Fibroblast of lung (primary cell): ENCODE measurements at regions not wholly inside any gene's neighbourhood (a gene's known extent, or its start where the extent isn't known, plus 50 kb on each side); places are given as distances from the start of the nearest gene placed in this dataset.
A peak's percentile ranks its signal among the peaks of the same experiment; 100 is the strongest.

ENCODE experiments used
- DNase-seq, 2 donors: peaks; one replicate each; pipeline versions ENCODE4 v3.0.0 to v3.0.0-alpha.2; 2010; ENCODE audit warnings: low read depth in 2 of 2
- H2AFZ ChIP-seq: 2 replicates; pipeline ENCODE4 v1.5.1; 2012; ENCODE audit warnings: low read length, control low read depth, inconsistent platforms
- H3K27ac ChIP-seq: 2 replicates; pipeline ENCODE4 v1.5.1; 2011; ENCODE audit warnings: low read length, control low read depth; ENCODE audit not compliant: insufficient read depth
- H3K27me3 ChIP-seq: 2 replicates; pipeline ENCODE4 v1.5.1; 2011; ENCODE audit warnings: mild to moderate bottlenecking, low read length; ENCODE audit not compliant: control insufficient read depth, insufficient read depth
- H3K36me3 ChIP-seq: 2 replicates; pipeline ENCODE4 v1.5.1; 2011; ENCODE audit warnings: low read length; ENCODE audit not compliant: control insufficient read depth, insufficient read depth
- H3K4me1 ChIP-seq: 2 replicates; pipeline ENCODE4 v1.5.1; 2011; ENCODE audit warnings: low read length; ENCODE audit not compliant: control insufficient read depth, insufficient read depth; ENCODE audit errors: extremely low read depth
- H3K4me2 ChIP-seq: 2 replicates; pipeline ENCODE4 v1.5.1; 2011; ENCODE audit warnings: low read length, control low read depth; ENCODE audit not compliant: insufficient read depth; ENCODE audit errors: extremely low read depth
- H3K4me3 ChIP-seq, 4 experiments: fragments of 200-600 bp in 1 of 4; sonication (generic) in 1 of 4; replicated peaks in 1 of 4; 2 replicates each; pipeline ENCODE4 v1.5.1; 2011 to 2016; ENCODE audit warnings: low read length in 4 of 4, low read depth in 3 of 4, mild to moderate bottlenecking in 3 of 4, control low read depth in 2 of 4, inconsistent platforms in 1 of 4, mixed read lengths in 1 of 4; ENCODE audit not compliant: insufficient read depth in 1 of 4; ENCODE audit errors: control extremely low read depth in 1 of 4
- H3K79me2 ChIP-seq: 2 replicates; pipeline ENCODE4 v1.5.1; 2012; ENCODE audit warnings: mild to moderate bottlenecking, low read length, inconsistent platforms; ENCODE audit not compliant: control insufficient read depth, insufficient read depth
- H3K9ac ChIP-seq: 2 replicates; pipeline ENCODE4 v1.5.1; 2011; ENCODE audit warnings: mild to moderate bottlenecking, low read length, control low read depth; ENCODE audit not compliant: insufficient read depth
- H3K9me3 ChIP-seq: 2 replicates; pipeline ENCODE4 v1.5.1; 2012; ENCODE audit warnings: low read depth, low read length; ENCODE audit not compliant: control insufficient read depth, insufficient read depth
- H4K20me1 ChIP-seq: 2 replicates; pipeline ENCODE4 v1.5.1; 2011; ENCODE audit warnings: low read length; ENCODE audit not compliant: control insufficient read depth, insufficient read depth; ENCODE audit errors: extremely low read depth
- EZH2 ChIP-seq: IDR thresholded peaks from 2 replicates; pipeline ENCODE4 v1.5.1; 2012; ENCODE audit warnings: low read length, control low read depth, mild to moderate bottlenecking; ENCODE audit errors: missing control alignments
- TF ChIP-seq, protein P1 (sequence below), 2 donors: IDR thresholded peaks in 1 of 2; conservative IDR thresholded peaks in 1 of 2; 1 replicate in 1 of 2; 2 replicates in 1 of 2; pipeline ENCODE4 v1.5.1; 2011 to 2012; ENCODE audit warnings: low read length in 2 of 2, control low read depth in 1 of 2, inconsistent platforms in 1 of 2, low read depth in 1 of 2, mild to moderate bottlenecking in 1 of 2

- no peaks in the 10 kb centered on the region for H4K20me1 ChIP-seq
- no peak overlapping the region for H3K27ac ChIP-seq
- TF ChIP-seq, protein P1, sequence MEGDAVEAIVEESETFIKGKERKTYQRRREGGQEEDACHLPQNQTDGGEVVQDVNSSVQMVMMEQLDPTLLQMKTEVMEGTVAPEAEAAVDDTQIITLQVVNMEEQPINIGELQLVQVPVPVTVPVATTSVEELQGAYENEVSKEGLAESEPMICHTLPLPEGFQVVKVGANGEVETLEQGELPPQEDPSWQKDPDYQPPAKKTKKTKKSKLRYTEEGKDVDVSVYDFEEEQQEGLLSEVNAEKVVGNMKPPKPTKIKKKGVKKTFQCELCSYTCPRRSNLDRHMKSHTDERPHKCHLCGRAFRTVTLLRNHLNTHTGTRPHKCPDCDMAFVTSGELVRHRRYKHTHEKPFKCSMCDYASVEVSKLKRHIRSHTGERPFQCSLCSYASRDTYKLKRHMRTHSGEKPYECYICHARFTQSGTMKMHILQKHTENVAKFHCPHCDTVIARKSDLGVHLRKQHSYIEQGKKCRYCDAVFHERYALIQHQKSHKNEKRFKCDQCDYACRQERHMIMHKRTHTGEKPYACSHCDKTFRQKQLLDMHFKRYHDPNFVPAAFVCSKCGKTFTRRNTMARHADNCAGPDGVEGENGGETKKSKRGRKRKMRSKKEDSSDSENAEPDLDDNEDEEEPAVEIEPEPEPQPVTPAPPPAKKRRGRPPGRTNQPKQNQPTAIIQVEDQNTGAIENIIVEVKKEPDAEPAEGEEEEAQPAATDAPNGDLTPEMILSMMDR (conservative IDR thresholded peaks at IDR 0.05 in 1 of 2, IDR thresholded peaks at IDR 0.05 in 1 of 2; ENCODE audit: low read depth in 1 of 2, low read length in 2 of 2) = no peak
- TF ChIP-seq EZH2 = no peak
- no peaks in the 10 kb centered on the region for H3K27me3 ChIP-seq
- no peak overlapping the region for H2AFZ ChIP-seq
- no peaks in the 10 kb centered on the region for H3K4me1 ChIP-seq
- H3K9me3 ChIP-seq = no peaks in the 10 kb centered on the region
- no peak overlapping the region for H3K4me2 ChIP-seq
- no peak overlapping the region for H3K9ac ChIP-seq
- H3K79me2 ChIP-seq = no peaks in the 10 kb centered on the region
- no peaks in the 10 kb centered on the region for H3K36me3 ChIP-seq
- no peak overlapping the region for H3K4me3 ChIP-seq
- DNase-seq = no peak
Measured at GRCh38 chr1:188719735-188720134, 1757.9 kb downstream of the BRINP3 start.

DNA sequence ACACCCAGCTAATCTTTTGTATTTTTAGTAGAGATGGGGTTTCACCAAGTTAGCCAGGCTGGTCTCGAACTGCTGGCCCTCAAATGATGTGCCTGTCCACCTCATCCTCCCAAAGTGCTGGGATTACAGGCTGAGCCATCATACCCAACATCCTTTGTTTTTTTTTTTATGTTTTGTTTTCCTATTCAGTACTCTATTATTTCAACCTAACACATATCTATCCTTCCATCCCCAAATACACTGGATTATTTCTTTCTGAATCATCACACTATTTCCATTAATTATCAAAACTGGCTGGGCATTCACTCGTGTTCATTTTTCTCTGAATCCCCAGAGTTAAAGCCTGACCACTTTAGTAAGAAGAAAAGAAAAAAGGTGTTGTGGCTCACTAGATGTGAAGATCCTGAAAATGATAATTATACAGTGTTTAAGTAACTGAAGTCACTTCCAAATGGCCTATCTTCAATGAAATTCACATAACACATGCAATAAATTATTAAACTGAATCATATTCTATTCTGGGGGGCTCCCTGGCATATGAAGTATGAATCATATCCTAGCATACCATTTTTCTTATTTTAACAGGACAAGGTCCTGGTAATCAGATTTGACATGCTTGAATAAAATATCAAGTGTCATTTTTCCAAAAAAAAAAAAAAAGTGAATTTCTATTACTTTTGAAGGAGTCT lies 1754.2 kb downstream of the BRINP3 start:
- no peak overlapping the region for H2AFZ ChIP-seq
- H3K9me3 ChIP-seq = no peaks in the 10 kb centered on the region
- peak in 1 of 2 donors; percentile 56 for DNase-seq
- H3K4me2 ChIP-seq = no peak overlapping the region
- H3K27ac ChIP-seq = no peak overlapping the region
- H4K20me1 ChIP-seq = no peaks in the 10 kb centered on the region
- no peak overlapping the region for H3K9ac ChIP-seq
- H3K36me3 ChIP-seq = no peaks in the 10 kb centered on the region
- no peaks in the 10 kb centered on the region for H3K4me1 ChIP-seq
- no peaks in the 10 kb centered on the region for H3K79me2 ChIP-seq
- TF ChIP-seq, protein P1 (conservative IDR thresholded peaks at IDR 0.05 in 1 of 2, IDR thresholded peaks at IDR 0.05 in 1 of 2; ENCODE audit: low read depth in 1 of 2, low read length in 2 of 2) = no peak
- no peak for TF ChIP-seq EZH2
- H3K4me3 ChIP-seq = no peak overlapping the region
- no peaks in the 10 kb centered on the region for H3K27me3 ChIP-seq

- Histone ChIP-seq H3K4me1 (no peaks in the 10 kb centered on the region), H3K4me2 (no peak overlapping the region), H3K27me3 (no peaks in the 10 kb centered on the region), H3K36me3 (no peaks in the 10 kb centered on the region), H3K27ac (no peak overlapping the region), H3K79me2 (no peaks in the 10 kb centered on the region), H4K20me1 (no peaks in the 10 kb centered on the region), H2AFZ (no peak overlapping the region), H3K9ac (no peak overlapping the region), H3K4me3 (no peak overlapping the region), H3K9me3 (no peaks in the 10 kb centered on the region)
- TF ChIP-seq, protein P1 (conservative IDR thresholded peaks at IDR 0.05 in 1 of 2, IDR thresholded peaks at IDR 0.05 in 1 of 2; ENCODE audit: low read depth in 1 of 2, low read length in 2 of 2) = no peak
- no peak for TF ChIP-seq EZH2
- no peak for DNase-seq
Measured at GRCh38 chr1:188729039-188729438, 1748.6 kb downstream of the BRINP3 start.
